GM18870 (cell line): ENCODE measurements at regions not wholly inside any gene's neighbourhood (a gene's known extent, or its start where the extent isn't known, plus 50 kb on each side); places are given as distances from the start of the nearest gene placed in this dataset.

ENCODE experiments used
- ATAC-seq: cut with Tn5 transposase; IDR thresholded peaks from one replicate; pipeline ENCODE4 v1.9.1; 2021; ENCODE audit warnings: moderate library complexity; ENCODE audit not compliant: unreplicated experiment

DNA sequence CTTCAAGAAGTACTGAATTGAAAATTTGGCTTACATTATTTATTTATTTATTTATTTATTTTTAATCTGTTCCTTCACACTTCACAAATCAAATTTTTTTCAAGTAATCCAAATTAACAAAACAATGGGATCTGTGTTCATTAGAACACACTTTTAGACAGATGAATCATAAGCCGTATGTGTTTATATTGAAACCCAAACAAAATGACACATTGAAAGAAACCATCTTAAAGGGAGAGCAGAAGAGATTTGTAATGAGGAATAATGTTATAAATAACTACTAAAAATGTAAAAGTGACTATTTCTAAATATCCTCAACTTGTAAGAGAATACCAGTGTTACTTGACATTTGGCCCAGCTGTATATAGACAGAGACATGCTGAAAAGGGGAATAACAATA lies 991.0 kb upstream of the CHAC2 start:
- ATAC-seq: no peak

DNA sequence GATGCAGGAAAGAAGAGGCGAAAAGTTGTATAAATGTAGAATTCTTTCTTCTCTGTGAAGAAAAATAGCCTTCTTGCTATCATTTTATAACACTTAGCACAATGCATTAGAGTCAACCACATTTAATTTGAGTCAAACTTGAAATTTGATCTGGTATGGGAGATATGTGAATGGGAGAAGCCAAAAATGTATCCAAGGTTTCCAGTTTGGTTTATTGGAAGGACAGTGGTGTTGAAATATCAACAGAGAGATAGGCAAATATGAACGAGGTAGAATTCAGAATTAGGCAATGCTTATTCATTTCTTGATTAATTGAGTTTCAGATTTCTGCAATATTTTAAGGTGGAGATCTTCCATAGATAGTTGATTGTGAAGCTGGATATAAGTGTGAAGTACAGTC lies 991.9 kb upstream of the CHAC2 start:
- ATAC-seq: no peak

DNA sequence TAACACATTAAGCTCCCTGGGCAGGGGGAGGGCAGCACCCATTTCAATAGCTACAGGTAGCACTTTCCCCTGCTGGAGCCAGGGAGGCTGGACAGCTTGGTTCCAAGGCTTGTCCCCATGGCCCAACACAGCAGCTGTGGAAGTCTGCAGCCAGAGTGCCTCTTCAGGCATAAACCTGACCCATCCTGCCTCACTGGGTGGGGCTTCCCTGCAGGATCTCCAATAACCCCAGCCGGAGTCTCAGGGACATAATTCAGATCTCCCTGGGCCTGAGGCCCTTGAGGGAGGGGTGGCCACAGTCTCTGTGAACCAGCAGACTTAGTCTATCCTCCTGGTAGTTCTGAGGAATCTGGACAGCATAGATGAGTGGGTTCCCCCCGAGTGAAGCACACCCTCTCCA lies 1001.9 kb upstream of the CHAC2 start:
- no peak for ATAC-seq

DNA sequence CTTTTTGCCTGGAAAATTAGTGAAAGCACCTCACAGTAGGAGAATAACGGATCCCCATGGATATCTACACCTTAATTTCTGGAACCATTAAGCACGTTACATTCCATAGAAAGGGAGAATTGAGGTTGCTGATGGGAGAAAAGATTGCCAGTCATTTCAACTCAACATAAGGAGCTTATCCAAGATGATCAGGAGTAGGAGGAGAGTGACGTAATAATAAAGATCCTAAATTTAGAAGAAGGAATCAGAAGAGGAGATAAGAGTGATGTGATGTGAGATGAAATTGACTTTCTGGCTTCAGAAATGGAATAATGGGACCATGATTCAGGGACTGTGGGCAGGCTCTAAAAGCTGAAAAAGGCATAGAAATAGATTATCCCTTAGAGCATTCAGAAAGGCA lies 1017.8 kb upstream of the CHAC2 start:
- ATAC-seq: no peak

DNA sequence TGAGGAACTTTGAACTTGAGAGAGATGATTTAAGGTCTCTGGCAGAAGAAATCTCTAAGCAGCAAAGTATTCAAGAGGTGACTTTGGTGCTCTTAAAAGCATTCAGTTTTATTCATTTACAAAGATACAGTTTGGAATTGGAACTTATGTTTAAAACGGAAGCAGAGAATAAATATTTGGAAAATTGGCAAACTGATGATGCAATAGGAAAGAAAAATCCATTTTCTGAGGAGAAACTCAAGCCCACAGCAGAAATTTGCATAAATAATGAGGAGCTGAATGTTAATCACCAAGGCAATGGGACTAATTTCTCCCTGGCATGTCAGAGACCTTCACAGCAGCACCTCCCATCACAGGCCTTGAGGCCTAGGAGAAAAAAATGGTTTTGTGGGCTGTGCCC lies 1022.5 kb upstream of the CHAC2 start:
- no peak for ATAC-seq

DNA sequence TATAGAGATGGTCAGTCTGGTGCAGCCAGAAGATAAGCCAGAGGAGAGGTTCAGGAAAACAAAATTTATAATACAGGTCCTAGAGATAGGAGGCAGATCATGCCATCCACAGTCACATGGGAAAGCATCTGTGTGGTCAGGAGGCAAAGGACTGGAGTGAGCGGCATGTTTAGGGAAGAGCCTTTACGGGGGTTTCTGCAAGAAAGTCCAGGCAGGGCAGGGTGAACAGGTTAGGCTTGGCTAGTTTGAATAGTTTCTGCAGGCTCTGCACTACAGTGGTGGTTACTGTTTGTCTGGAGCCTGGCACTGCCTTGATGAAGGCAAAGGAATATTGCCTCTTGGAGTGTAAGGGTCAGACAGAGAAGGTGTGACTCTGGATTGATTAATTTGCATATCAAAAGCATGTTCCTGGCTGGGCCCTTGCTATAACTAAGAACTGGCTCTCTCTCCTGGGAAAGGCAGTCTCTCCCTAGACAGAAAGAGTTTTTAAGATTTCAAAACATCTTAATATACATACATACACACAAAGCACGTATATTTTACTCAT lies 1034.7 kb upstream of the CHAC2 start:
- no peak for ATAC-seq

DNA sequence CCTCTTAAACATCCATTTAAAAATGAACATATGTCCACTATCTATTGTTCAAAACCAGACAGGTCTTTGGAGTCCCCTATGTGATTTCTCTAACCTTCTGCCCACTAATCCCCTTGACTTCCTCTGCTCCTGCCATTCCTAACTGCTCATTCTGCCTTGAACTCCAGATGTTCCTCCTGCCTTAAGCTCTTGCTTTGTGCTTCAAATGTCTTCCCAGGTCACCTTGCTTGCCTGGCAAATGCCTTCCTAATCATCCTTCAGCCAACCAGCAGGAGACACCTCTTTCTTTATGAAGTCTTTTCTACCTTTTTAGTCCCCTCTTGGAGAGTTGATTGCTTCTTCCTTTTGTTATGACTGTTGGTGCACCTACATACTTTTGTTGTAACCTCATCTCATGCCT lies 1043.0 kb upstream of the CHAC2 start:
- ATAC-seq: no peak

DNA sequence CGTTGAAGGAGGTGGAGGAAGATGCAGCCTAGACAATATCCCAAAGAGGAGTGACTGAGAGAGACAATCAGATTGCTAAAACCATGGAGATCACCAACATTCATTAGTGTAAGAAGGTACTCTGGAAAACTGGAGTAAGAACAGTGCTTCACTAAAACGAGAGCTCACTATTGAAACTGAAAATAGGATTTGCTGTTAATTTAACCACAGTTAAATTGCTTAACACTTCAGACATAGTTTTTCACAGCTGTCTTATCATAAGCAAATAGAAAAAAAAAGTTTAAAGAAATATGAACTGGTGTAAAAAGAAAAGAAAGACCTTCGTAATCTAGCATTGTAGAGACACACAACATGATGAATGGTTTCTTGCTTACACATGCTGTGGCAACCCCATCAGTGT lies 1049.8 kb upstream of the CHAC2 start:
- no peak for ATAC-seq

DNA sequence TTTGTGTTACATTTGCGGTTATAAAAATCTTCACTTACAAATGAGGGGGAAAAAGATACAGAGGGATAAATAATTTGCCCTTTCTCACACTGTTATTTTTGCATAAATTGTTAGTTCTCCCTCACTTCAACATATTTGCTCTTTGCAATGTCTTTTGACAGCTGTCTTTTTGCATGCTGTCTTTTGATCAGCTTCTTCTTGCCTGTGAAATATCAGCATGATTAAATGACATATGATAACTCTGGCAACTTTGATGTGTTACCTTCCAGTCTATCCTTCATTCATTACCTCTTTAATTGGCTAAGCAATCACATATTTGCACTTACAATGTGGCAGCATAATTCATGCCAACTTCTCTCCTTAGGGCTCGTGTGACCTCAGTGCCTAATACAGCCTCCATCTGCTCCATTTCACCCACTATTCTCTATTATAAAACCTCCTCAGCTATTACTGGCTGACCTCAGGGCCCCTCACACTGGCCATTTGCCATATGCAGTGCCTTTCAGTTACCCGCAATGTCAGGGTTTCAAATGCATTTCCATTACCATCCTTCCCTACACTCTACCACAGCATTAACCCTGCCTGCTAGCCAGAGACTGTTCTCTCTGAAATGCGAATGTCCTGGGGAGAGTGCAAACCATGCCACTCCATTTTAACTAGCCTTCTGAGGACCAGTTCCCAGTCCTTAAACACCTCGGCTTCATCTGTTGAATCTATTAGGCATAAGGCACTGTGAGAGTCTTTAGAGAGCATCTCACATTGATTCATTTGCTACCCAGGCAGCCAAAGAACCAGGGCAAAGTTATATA lies 1056.6 kb upstream of the CHAC2 start:
- no peak for ATAC-seq

DNA sequence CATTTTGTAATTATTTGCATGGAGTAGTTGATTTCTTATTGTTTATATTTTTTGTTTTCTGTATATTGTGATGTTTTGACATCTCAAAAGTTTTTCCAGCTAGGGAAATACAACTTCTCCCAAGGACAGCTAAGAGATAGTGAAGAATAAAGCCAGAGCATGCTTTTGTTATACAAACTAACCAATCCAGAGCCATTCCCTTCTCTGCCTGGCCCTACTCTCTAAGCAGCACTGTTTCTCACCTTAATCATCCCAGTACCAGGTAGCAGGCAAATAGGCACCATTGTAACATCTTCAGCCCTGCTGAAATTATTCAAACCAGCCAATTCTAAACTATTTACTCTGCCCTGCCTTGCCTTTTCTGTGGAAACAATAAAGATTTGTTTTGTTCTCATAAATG lies 1063.4 kb upstream of the CHAC2 start:
- ATAC-seq: no peak

DNA sequence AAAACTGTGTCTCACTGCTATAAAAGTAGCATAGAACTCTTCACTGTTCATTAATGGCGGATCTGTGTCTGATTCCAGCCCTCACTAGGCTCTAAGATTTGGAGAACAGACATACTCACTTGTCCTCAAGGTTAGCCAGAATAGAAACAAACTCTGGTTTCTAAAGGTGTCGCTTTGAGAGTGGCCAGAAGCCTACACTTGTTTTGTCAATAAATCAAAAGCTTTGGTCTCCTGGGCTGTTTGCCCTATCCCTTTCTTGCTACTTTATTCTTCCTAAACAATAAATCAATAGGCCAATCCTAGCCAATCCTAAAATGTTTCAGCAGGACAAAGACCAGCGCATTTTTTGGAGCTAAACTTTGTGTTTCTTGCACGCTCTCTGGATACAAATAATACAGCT lies 1064.6 kb upstream of the CHAC2 start:
- no peak for ATAC-seq

DNA sequence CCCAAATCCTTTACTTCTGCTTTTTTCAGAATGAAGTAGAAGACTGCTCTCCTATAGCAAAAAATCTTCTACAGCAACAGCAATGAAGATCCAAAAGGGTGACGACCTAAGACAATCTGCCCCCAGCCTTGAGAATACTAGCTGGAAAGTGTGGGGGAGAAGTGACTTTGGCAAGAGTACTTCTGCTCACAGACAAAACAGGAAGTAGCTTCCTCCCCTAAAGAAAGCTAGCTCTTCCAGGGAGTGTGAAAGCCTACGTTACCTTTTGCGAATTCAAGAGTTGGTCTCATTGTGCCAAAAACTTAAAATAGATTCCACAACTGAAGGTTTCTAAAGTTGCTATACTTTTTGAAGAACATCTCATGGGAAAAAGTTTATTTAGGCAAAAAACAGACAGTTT lies 1069.2 kb upstream of the CHAC2 start:
- no peak for ATAC-seq

DNA sequence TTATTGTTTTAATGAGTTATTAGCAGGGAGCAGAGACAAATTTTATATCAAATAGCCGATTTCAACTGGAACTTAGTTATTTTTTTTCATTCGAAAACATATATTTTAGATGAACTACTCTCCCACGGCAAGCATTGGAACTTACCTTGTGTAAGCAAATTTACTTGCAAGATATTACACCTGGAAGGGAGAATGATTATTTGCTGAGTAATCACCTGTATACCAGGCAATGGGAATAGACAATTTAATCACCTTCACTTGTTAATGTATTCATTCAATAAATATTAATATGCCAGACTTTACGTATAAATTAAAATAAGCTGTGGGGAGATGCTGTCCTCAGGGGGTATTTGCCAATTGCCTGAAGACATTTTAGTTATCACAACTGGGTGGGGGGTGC lies 1069.9 kb upstream of the CHAC2 start:
- ATAC-seq: no peak

DNA sequence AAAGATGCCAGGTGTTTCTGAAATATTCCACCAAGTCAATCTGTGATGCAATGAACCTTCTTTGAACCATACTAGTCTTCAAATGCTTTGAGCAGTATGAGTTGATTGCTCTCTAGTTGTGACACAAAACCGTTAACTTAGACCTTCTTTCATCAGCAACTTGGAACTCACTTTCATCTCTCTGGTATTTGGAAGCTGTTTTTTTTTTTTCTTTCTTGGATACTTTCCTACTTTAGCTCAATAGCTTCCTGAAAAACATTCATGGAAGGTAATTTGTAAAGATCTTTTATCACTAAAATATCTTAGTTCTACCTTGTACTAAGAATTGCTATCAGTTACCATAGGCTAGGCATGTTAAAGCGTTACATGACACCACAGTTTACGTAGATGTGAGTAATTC lies 1071.9 kb upstream of the CHAC2 start:
- ATAC-seq: no peak

DNA sequence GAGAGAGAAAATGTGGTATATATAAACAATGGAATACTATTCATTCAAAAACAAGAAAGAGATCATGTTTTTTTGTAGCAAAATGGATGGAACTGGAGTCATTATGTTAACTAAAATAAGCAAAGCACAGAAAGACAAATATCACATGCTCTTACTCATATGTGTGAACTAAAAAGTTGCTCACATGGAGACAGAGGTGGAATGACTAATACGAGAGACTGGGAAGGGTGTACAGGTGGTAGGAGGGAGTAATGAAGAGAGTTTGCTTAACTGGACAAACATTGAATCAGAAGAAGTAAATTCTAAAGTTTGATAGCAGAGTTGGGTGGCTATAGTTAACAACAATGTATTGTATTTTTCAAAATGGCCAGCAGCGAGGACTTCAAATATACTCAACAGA lies 1080.7 kb upstream of the CHAC2 start:
- no peak for ATAC-seq

DNA sequence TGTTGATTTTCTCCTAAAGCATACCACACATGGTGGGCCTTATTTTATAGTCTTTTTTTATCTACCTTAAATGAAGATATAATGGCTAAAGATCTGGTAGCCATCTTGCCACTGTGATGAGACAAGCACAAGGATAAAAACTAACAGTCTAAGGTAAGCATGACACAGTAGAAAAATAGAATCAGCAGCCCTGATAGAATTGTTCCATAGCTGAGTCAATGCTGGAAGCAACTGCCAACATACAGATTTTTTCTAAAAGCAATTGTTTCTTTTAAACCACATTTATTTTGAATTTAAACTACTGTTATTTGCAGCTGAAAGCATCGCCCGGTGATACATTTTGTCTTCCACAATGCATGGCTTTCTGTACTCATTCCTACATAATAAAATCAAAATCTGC lies 1091.5 kb upstream of the CHAC2 start:
- no peak for ATAC-seq

DNA sequence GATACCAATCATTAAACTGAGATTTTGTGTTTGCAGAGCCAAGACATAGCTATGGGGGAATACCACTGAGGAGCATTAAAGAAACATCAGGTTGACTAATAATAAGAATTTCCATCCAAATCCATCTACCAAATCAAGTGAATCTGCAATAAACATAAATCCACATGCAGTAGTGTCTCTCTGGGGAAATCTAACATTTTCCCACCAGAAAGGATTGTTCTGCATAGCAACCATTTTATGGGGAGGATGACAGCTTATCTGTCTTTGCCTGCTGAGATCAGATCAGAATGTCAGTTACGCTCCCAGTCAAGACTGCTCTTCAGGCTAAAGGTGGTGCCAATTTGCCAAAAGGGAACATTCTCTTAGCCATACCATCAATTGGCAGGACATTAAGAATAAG lies 1098.9 kb upstream of the CHAC2 start:
- ATAC-seq: no peak

DNA sequence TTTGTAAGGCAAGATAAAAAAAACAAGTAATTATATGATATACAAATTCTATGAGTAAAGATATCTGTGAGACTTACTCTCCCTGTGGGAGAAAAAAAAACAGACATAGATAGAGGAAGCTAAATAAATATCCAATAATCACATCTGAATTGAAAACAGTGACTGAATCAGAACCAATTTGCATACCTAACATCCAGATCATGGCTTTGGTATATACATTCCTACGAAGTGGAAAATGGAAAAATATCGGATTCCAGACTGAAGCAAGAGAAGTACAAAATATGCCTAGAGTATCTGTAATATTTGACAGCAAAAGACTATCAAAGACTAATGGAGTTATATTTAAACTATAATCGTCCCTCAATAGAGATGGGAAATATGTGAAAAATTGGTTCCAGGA lies 1108.1 kb upstream of the CHAC2 start:
- ATAC-seq: no peak

DNA sequence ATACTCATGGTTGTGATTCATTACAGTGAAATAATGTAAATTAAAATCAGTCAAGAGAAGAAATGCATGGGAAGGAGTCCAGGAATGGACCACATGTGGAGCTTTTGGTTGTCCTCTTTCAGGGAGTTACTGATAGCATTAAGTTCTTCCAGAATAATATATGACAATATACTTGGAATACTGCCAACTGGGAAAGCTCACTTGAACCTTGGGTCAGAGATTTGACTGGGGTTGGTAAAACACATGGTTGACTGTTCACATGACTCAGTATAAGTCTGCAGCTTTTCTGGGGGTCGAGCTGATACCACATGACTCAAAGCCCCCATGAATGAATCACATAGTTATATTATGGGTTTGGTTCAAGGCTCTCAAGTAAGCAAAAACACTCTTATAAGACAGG lies 1109.0 kb upstream of the CHAC2 start:
- no peak for ATAC-seq

DNA sequence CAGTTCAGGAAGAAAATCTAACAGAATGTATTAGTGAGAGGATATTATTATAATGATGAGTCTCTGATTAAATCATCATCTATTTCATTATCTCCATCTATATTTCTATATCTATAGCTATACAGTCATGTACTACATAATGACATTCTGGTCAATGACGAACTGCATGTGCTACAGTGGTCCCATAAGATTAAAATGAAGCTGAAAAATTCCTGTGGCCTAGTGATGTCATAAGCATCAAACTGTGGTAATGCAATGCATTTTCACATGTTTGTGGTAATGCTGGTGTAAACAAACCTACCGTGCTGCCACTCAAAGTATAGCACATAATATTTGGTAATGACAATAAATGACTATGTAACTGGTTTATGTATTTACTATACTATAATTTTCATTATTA lies 1127.9 kb upstream of the CHAC2 start:
- ATAC-seq: no peak

DNA sequence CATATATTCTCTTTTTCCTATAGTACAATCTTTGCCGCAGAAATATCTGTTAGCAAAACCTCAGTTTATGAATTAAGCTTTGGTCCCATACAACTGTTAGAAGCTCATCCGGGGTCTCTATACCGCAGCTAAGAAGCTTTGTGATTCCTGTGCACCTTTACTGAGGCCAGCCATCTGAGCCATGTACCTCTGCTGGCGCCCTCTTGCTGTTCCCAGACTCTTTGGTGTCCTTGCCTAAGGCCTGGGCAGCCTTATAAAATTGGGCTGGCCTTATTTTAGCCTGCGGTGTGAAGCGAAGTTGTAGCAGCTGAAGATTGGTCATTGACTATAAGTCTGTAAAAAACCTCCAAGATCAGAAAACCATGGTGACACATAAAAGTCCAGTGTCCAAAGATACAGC lies 1135.1 kb upstream of the CHAC2 start:
- ATAC-seq: no peak

DNA sequence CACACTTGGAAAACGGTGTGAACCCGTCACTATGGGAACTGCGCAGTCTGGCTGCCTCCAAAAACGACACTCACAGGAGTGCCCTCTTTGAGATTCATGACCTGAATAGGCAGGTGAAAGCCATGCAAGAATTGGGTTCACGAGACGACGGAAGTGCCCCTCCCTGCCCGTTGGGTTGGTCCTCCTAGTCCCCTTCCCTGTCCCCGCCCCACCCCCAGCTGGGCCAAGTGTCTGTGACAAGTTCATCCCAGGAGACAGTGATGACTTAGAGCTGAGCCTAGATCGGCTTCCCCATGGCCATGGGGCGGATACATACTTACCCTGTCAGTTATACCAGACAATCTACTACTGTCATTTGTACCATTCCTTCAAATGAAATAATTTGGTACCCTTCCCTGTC lies 1137.7 kb upstream of the CHAC2 start:
- no peak for ATAC-seq

DNA sequence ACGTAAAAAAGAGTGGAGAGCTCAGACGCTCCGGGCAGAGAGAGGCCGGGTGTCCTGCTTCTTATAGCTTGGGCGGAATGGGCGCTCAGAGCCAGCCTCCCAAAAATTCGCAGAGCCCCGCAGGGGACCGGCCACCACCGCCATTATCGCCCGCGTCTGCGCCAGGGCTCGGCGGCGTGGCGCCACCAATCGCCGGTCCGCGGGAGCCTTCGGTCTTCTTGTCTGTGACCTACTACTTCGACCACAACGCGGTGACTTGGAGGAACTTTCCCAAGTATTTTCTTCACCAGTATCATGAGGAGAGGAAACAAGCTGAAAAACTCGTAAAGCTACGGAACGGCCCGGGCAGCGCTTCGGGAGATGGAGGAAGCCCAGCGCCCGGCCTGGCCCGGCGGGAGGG lies 1138.1 kb upstream of the CHAC2 start:
- no peak for ATAC-seq
